ENCODE measurements at regions not wholly inside any gene's neighbourhood (a gene's known extent, or its start where the extent isn't known, plus 50 kb on each side); places are given as distances from the start of the nearest gene placed in this dataset.

GRCh38 chr5:142378737-142379634 is 54.2 kb upstream of the SPRY4 start:
- H2AFZ ChIP-seq, result no peak overlapping the region
- Mint-ChIP-seq H3K4me1 (peaks cover 23% of the 10 kb centered on the region), H3K4me3 (no peak overlapping the region), H3K36me3 (ENCODE audit: low read depth) (peaks cover 3% of the 10 kb centered on the region; the same call in 1 of the 3 replicates), H3K27ac (no peak overlapping the region; the same call in 1 of the 2 replicates), H3K9me3 (no peaks in the 10 kb centered on the region; the same call in 2 of the 3 replicates), H3K27me3 (ENCODE audit: insufficient read depth, low read depth, poor library complexity) (peaks cover 2% of the 10 kb centered on the region)
- H3K79me2 ChIP-seq (replicated peaks; ENCODE audit: insufficient read depth), result no peaks in the 10 kb centered on the region
- no peak overlapping the region for H3K27ac ChIP-seq (ENCODE audit: low read depth)
- no peaks in the 10 kb centered on the region for H3K9me2 ChIP-seq (ENCODE audit: insufficient read depth)
- DNase-seq (ENCODE audit: low spot score) (no peak), ATAC-seq (no peak)
- no peaks in the 10 kb centered on the region for H3K27me3 ChIP-seq (ENCODE audit: insufficient read depth)
- no peak overlapping the region for H3K4me3 ChIP-seq
- H3F3A ChIP-seq (replicated peaks; ENCODE audit: low read depth), result no peaks in the 10 kb centered on the region
- no peaks in the 10 kb centered on the region for H4K20me1 ChIP-seq (replicated peaks; ENCODE audit: insufficient read depth)
- no peak overlapping the region for H3K4me2 ChIP-seq
- H3K4me1 ChIP-seq (ENCODE audit: insufficient read depth), result peaks cover 11% of the 10 kb centered on the region
- H3K36me3 ChIP-seq (ENCODE audit: insufficient read depth), result no peaks in the 10 kb centered on the region
- no peak for TF ChIP-seq REST (IDR thresholded peaks at IDR 0.05; ENCODE audit: unreplicated experiment)
- no peak for TF ChIP-seq ZNF114 (CRISPR knock-in tag; IDR thresholded peaks at IDR 0.05)
- no peak for TF ChIP-seq EZH2phosphoT487 (IDR thresholded peaks at IDR 0.05; ENCODE audit: unreplicated experiment)
- no peak for TF ChIP-seq ZNF462 (CRISPR knock-in tag; IDR thresholded peaks at IDR 0.05)
- no peak for TF ChIP-seq EZH2 (IDR thresholded peaks at IDR 0.05; ENCODE audit: low read depth, unreplicated experiment)
- no peak for TF ChIP-seq CTCF (conservative IDR thresholded peaks at IDR 0.05; ENCODE audit: low read depth in 2 of 2)
- TF ChIP-seq NANOG (IDR thresholded peaks at IDR 0.05; ENCODE audit: borderline replicate concordance), result no peak
- no peak for TF ChIP-seq ETS1 (IDR thresholded peaks at IDR 0.05)
- no peak for TF ChIP-seq JUNB (IDR thresholded peaks at IDR 0.05; ENCODE audit: unreplicated experiment)
- no peak for TF ChIP-seq POLR2AphosphoS5 (IDR thresholded peaks at IDR 0.05; ENCODE audit: low read depth)
- TF ChIP-seq ZNF331 (CRISPR knock-in tag; IDR thresholded peaks at IDR 0.05; ENCODE audit: low read depth), result no peak
- no peak for TF ChIP-seq CREB1 (CRISPR knock-in tag; IDR thresholded peaks at IDR 0.05; ENCODE audit: low read depth)
- TF ChIP-seq STAT1 (IDR thresholded peaks at IDR 0.05; ENCODE audit: unreplicated experiment), result no peak
